GM18867 (cell line): ENCODE measurements at regions not wholly inside any gene's neighbourhood (a gene's known extent, or its start where the extent isn't known, plus 50 kb on each side); places are given as distances from the start of the nearest gene placed in this dataset.
A peak's percentile ranks its signal among the peaks of the same experiment; 100 is the strongest.

ENCODE experiments used
- ATAC-seq: cut with Tn5 transposase; IDR thresholded peaks from one replicate; pipeline ENCODE4 v1.9.1; 2021; ENCODE audit warnings: mild to moderate bottlenecking, moderate library complexity; ENCODE audit not compliant: unreplicated experiment

DNA sequence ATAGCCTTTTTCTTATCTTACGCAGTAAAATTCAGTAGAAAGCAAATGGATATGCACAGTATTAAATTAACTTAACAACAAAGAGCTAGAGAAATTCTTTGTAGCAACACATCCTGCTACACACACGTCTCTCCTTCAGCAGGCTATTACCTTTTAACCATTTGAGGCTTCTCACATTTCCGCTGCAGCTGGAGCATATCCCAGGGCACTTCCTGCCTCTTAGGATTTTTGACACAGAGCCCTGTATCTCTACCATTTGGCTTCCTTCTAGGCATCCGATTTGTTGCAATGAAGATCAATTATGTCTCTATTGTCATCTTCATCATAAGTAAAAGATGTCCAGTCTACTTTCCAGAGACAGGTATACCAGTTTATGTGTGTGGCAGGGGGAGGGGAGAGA, 292.4 kb upstream of the CBLB start:
- no peak for ATAC-seq

- ATAC-seq, result peak; percentile 79
Measured at GRCh38 chr3:106167728-106168127, 298.9 kb upstream of the CBLB start.

GRCh38 chr3:106168962-106169750, 300.3 kb upstream of the CBLB start:
- no peak for ATAC-seq

DNA sequence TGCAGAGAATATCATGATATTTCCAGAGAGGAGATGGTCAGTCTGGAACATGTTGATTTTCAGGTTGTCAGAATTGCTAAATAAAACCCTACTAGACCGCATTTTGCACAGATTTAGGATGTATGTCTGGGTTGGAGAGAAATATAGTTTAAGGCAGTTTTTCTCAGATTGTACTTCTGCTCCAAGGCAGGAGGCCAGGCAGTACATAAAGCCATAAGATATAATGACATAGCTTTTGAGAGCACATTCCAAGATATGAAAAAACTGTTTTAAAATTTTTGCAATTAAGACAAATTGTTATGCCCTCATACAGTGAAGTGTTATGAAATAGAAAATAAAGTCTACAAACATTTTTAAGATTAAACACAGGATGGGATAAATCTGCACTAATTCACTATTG, 301.8 kb upstream of the CBLB start:
- ATAC-seq, result no peak

GRCh38 chr3:106172101-106172500, 303.3 kb upstream of the CBLB start:
- no peak for ATAC-seq

GRCh38 chr3:106172780-106173179, 304.0 kb upstream of the CBLB start:
- ATAC-seq, result peak; percentile 50

DNA sequence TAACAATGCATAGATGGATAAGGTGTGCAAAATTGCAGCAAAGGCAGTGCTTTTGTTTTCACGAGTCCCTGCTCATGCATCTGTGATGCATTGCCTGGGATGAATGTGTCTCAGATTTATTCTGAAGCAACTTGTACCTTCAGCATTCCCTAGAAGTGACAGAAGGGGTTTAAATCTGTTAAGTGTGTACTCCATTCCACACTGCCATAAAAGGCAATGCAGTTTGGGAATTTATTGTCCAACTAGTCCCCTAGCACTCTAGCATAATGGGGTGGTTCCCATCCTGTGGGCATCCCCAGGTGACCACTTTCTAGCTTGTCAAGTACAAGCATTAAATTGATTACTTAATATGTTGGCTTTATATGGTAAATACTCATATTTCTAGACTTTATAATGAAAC, 306.5 kb upstream of the CBLB start:
- ATAC-seq, result no peak

DNA sequence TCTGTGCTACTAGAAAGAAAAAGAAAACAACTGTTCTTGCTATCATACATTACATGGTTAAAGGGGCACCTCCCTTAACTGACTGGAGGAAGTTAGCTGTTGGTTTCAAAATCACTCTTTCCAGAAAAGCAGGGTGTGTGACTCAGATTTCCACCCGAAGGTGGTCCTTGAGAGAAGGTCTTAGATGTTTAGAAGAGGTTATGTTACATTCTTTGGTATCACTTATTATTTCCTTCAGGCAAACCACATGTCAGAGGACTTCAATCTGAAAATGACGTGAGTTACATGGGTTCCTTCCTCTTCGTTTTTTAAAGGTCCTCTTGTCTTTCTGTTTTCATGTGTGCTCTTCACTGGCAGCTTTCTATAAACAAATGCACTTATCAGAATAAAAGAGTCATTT, 307.9 kb upstream of the CBLB start:
- peak; percentile 91 for ATAC-seq

DNA sequence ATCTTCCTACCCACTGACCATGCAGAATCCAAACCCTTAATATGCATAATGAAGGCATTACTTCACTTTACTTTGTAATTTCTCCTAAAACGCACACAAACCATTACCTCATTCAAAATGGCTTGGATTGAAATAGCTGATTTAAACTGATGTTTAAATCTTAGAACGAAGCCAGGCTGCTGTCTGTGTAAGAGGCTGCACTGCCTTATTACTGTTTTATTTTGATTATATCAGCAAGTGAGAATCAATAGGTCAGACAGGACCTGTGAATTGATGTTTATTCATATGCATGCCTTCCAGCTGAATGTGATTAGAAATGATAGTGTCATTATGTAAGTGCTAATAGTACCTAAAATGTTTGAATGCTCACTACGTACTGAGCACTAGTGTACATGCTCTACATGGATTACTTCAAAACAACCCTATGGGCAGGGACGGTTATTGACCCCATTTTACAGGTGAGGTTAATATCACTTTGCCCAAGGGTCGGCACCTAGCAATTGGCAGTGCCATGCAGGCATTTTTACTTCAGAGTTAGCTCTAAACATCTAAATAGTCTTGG, 314.2 kb upstream of the CBLB start:
- no peak for ATAC-seq

DNA sequence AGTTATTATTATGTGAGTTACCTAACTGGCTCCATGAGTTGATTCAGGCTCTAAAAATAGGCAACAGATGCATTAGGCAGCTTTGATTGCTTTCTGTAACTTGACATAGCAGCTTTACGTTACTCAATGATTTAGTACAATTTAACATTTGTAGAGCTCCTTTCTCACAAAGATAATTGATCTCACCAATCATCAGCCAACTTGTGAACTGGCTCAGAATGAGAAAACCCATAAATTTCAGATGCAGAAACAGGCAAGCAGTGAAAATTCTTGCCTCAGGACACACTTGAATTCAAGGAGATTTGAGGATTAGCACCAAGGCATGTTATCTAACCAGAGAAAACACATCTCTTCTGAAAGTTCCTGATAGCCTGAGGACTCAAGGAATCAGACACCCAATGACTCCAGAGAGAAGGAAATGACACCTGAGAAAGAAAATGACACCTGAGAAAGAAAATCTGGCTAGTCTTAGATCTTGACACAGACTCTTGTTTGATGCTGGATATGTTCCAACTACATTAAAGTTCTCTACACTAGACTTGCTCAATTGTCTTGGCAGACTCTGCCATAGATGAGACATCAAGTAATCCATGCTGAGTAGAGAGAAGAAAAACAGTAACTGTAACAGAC, 315.1 kb upstream of the CBLB start:
- ATAC-seq, result peak; percentile 46

- peak; percentile 95 for ATAC-seq
Measured at GRCh38 chr3:106184540-106185457, 316.0 kb upstream of the CBLB start.

- no peak for ATAC-seq
Measured at GRCh38 chr3:106185949-106186348, 317.1 kb upstream of the CBLB start.

GRCh38 chr3:106190296-106190695, 321.5 kb upstream of the CBLB start:
- no peak for ATAC-seq

GRCh38 chr3:106191211-106191610, 322.4 kb upstream of the CBLB start:
- ATAC-seq, result no peak

DNA sequence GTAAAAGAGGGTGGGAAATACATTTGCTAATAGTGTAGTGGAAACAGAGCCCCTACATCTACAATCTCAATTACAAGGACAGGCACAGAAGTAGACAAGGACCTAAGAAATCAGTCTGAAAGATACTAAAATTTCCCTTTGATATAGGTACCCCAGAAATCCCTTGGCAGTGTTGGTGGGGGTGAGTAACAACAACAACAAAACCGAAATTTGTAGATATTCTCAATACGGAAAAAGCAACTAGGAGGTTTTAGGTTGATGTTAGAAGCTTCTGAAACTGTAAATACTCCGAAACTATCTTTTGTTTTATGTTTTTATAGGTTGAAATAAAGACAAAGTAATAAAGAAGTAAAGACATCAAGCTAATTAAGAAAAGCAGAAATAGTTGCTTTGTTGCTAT, 323.1 kb upstream of the CBLB start:
- no peak for ATAC-seq

GRCh38 chr3:106193876-106194275, 325.1 kb upstream of the CBLB start:
- ATAC-seq, result no peak

DNA sequence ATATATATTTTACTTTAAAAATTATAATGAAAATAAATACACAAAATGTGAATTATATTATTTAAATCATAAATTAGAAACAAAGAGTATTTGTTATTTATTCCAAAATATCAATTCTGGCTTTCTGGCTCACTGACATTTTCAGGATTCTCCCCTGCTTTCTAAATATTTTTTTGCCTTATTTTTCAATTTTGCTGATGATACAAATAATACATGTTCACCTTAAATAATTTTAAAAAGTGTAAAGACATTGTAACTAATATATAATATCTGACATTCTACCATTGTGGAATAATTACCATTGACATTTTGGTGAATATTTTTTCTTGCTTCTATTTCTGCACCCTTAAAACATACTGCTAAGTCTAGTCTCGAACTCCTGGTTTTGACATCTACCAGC, 325.9 kb upstream of the CBLB start:
- ATAC-seq, result no peak

- no peak for ATAC-seq
Measured at GRCh38 chr3:106197532-106198194, 328.9 kb upstream of the CBLB start.

GRCh38 chr3:106204160-106204868, 335.5 kb upstream of the CBLB start:
- no peak for ATAC-seq

GRCh38 chr3:106206146-106206545, 337.3 kb upstream of the CBLB start:
- ATAC-seq, result peak; percentile 87
